ENCODE measurements at regions not wholly inside any gene's neighbourhood (a gene's known extent, or its start where the extent isn't known, plus 50 kb on each side); places are given as distances from the start of the nearest gene placed in this dataset.

GRCh38 chr6:78538002-78538401 lies 329.3 kb upstream of the IRAK1BP1 start:
- no peak for TF ChIP-seq CTCF (IDR thresholded peaks at IDR 0.05; ENCODE audit: low read depth, low read length, missing input control)
- TF ChIP-seq RXRA (IDR thresholded peaks at IDR 0.05), result no peak
- no peak for TF ChIP-seq GABPA (IDR thresholded peaks at IDR 0.05 in 1 of 2, conservative IDR thresholded peaks at IDR 0.05 in 1 of 2)
- TF ChIP-seq REST (IDR thresholded peaks at IDR 0.05), result no peak
- no peak for TF ChIP-seq RAD21 (IDR thresholded peaks at IDR 0.05)
- TF ChIP-seq ATF3 (IDR thresholded peaks at IDR 0.05), result no peak
- no peak for TF ChIP-seq SP1 (IDR thresholded peaks at IDR 0.05)
- no peak for TF ChIP-seq ZBTB33 (IDR thresholded peaks at IDR 0.05)
